ENCODE measurements at regions not wholly inside any gene's neighbourhood (a gene's known extent, or its start where the extent isn't known, plus 50 kb on each side); places are given as distances from the start of the nearest gene placed in this dataset.
"Not testable (repeated sequence)": the region's sequence is repeated elsewhere in the genome, so short reads cannot be mapped to it uniquely, and the experiment has no call there.

- no peak for DNase-seq (ENCODE audit: low read depth)
These were observed 216.1 kb downstream of the MEF2C start for GRCh38 chr5:88666761-88667495.

GRCh38 chr5:88665750-88666215 is 217.2 kb downstream of the MEF2C start:
- DNase-seq (ENCODE audit: low read depth) = no peak

GRCh38 chr5:88664645-88665044 is 218.3 kb downstream of the MEF2C start:
- no peak for DNase-seq (ENCODE audit: low read depth)

- no peak for DNase-seq (ENCODE audit: low read depth)
These were observed 219.2 kb downstream of the MEF2C start for GRCh38 chr5:88663793-88664216.

GRCh38 chr5:88662846-88663245 is 220.1 kb downstream of the MEF2C start:
- no peak for DNase-seq (ENCODE audit: low read depth)

GRCh38 chr5:88661806-88662207 is 221.2 kb downstream of the MEF2C start:
- no peak for DNase-seq (ENCODE audit: low read depth)

- no peak for DNase-seq (ENCODE audit: low read depth)
These were observed 221.8 kb downstream of the MEF2C start for GRCh38 chr5:88660947-88661805.

GRCh38 chr5:88660264-88660946 is 222.6 kb downstream of the MEF2C start:
- DNase-seq (ENCODE audit: low read depth) = no peak

GRCh38 chr5:88659529-88660263 is 223.3 kb downstream of the MEF2C start:
- DNase-seq (ENCODE audit: low read depth) = no peak

- DNase-seq (ENCODE audit: low read depth) = no peak
These were observed 224.1 kb downstream of the MEF2C start for GRCh38 chr5:88658886-88659285.

- DNase-seq (ENCODE audit: low read depth) = no peak
These were observed 224.8 kb downstream of the MEF2C start for GRCh38 chr5:88657906-88658775.

GRCh38 chr5:88657136-88657535 is 225.8 kb downstream of the MEF2C start:
- no peak for DNase-seq (ENCODE audit: low read depth)

GRCh38 chr5:88656221-88656950 is 226.6 kb downstream of the MEF2C start:
- DNase-seq (ENCODE audit: low read depth) = no peak

GRCh38 chr5:88653471-88653870 is 229.5 kb downstream of the MEF2C start:
- DNase-seq (ENCODE audit: low read depth) = no peak

- no peak for DNase-seq (ENCODE audit: low read depth)
These were observed 235.1 kb downstream of the MEF2C start for GRCh38 chr5:88647901-88648300.

- DNase-seq (ENCODE audit: low read depth) = no peak
These were observed 236.1 kb downstream of the MEF2C start for GRCh38 chr5:88646866-88647265.

GRCh38 chr5:88644676-88645075 is 238.3 kb downstream of the MEF2C start:
- no peak for DNase-seq (ENCODE audit: low read depth)

GRCh38 chr5:88643315-88643714 is 239.7 kb downstream of the MEF2C start:
- no peak for DNase-seq (ENCODE audit: low read depth)

- no peak for DNase-seq (ENCODE audit: low read depth)
These were observed 249.0 kb downstream of the MEF2C start for GRCh38 chr5:88634014-88634413.

GRCh38 chr5:88622890-88623289 is 260.1 kb downstream of the MEF2C start:
- not testable (repeated sequence) for DNase-seq (ENCODE audit: low read depth)

Data from activated T-cell treated with anti-CD3 and anti-CD28 coated beads for 48 hours (primary cell).